HAP-1 (cell line): ENCODE measurements at regions not wholly inside any gene's neighbourhood (a gene's known extent, or its start where the extent isn't known, plus 50 kb on each side); places are given as distances from the start of the nearest gene placed in this dataset.

Experiments
- DNase-seq, 2 experiments: peaks; one replicate each; pipeline ENCODE4 v3.0.0-alpha.2; 2016 to 2020; ENCODE audit warnings: low spot score in 2 of 2
- H3K27me3 ChIP-seq: fragments of 250-450 bp; sonication (Bioruptor Pico); 2 replicates; pipeline ENCODE4 v1.5.1; 2020; ENCODE audit warnings: low read depth, mild to moderate bottlenecking, moderate library complexity
- H3K36me3 ChIP-seq: fragments of 250-450 bp; sonication (Bioruptor Pico); replicated peaks from 2 replicates; pipeline ENCODE4 v1.5.1; 2020; ENCODE audit warnings: mild to moderate bottlenecking
- H3K4me1 ChIP-seq: fragments of 250-450 bp; sonication (Bioruptor Pico); 2 replicates; pipeline ENCODE4 v1.5.1; 2020; ENCODE audit warnings: mild to moderate bottlenecking
- H3K4me3 ChIP-seq: fragments of 250-450 bp; sonication (Bioruptor Pico); 2 replicates; pipeline ENCODE4 v1.5.1; 2020; ENCODE audit warnings: mild to moderate bottlenecking, moderate library complexity
- H3K9me3 ChIP-seq: fragments of 250-450 bp; sonication (Bioruptor Pico); 2 replicates; pipeline ENCODE4 v1.5.1; 2020; ENCODE audit warnings: mild to moderate bottlenecking, moderate library complexity
- in situ Hi-C: fragments of 300-500 bp; cut with MboI; formaldehyde crosslinking; loops from 3 replicates; pipeline ENCODE4 v1.14.3; 2020; ENCODE audit warnings: low sequenced_read_pairs, inconsistent platforms, mixed read lengths

DNA sequence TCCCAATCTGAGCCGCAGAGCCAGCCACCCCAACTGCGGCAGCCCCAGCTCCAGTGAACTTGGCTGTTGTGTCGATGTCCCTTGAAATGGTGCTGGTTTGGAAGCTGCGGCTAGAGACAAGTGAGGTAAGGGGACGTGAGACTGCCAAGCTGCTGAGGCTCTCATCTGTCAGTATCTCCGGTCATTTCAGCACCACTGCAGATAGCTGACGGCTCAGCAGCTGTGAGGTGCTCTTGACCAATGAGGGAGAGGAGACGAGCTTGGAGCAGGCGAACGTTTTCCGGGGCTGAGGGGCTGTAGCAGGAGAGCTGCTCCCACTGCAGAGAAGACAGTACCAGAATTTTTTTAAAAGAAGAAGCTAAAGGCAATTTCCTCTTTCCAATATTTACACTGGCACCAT is 175.5 kb upstream of the CASK start:
- no peaks in the 10 kb centered on the region for H3K27me3 ChIP-seq
- in situ Hi-C loops = no loop called here
- H3K4me3 ChIP-seq = no peak overlapping the region
- H3K4me1 ChIP-seq = no peaks in the 10 kb centered on the region
- DNase-seq = no peak
- no peaks in the 10 kb centered on the region for H3K36me3 ChIP-seq
- no peaks in the 10 kb centered on the region for H3K9me3 ChIP-seq

DNA sequence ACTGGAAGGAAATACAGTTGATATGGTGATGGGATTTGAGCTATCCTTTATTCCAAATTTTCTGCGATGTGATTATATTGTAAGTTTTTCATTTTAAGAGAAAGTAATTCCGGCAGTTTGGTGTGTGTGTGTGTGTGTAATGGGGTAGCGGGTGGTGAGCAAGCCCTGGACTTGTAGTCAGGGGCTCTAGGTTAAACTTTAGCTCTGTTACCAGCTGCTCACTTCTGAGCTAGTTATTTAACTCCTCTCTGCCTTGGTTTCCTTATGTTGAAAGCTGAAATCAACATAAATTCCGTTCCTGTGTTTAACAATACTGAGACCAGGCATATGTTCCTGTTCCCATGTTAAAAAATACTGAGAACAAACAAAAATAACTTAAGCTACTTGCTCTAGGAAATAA is 174.1 kb upstream of the CASK start:
- Histone ChIP-seq H3K4me1 (no peaks in the 10 kb centered on the region), H3K36me3 (no peaks in the 10 kb centered on the region), H3K9me3 (no peaks in the 10 kb centered on the region), H3K4me3 (no peak overlapping the region), H3K27me3 (no peaks in the 10 kb centered on the region)
- in situ Hi-C loops = no loop called here
- DNase-seq = no peak

DNA sequence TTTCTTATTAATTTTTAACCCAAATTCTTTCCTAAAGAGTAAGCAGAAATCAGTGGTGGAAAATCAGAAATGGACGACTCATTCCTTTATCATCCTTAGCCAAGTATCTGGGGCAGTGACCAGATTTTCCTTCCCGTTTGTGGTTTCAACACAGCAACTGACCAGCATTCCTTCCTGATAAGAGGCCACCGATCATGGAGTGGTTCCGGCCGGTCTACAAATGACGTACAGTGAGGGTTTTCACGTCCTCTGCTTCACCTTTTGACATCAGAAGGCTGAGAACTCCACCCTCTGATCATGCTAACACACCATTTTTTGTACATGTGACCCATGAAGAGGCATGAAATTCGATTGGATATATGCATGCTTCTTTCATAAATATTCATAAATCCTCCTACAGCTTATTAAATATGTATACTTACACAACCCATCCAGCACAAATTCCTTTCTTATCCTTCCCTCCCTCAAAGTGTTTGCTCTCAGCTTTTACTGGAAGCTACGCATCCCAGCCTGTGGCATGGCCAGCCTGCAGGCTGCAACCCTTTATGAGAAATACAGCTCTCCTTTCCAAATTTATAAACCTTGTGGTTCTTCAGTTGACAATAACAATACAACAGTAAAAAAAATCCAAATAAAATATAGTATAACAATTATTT is 173.0 kb upstream of the CASK start:
- no peak overlapping the region for H3K4me3 ChIP-seq
- no peaks in the 10 kb centered on the region for H3K9me3 ChIP-seq
- H3K4me1 ChIP-seq = no peaks in the 10 kb centered on the region
- no peaks in the 10 kb centered on the region for H3K27me3 ChIP-seq
- in situ Hi-C loops = no loop called here
- no peaks in the 10 kb centered on the region for H3K36me3 ChIP-seq
- no peak for DNase-seq

DNA sequence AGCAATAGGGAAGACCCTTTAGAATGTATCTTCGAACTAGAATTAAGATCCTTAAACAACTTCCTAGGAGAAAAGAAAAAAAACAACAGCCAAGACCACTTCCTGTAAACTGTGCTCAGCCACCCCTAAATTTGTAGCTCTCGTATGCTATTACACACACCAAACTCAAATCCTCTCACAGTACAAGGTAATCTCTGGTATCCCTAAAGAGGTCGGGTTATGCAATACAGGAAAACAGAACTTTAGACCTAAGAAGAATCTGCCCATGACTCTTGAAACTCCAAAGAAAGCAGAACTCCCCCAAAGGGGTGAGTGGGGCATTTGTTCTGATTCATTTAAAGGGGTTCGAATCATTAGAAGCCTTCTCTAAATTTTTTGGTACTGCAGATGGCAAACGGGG is 170.9 kb upstream of the CASK start:
- in situ Hi-C loops = no loop called here
- Histone ChIP-seq H3K9me3 (no peaks in the 10 kb centered on the region), H3K4me1 (peaks cover 18% of the 10 kb centered on the region), H3K4me3 (no peak overlapping the region), H3K36me3 (no peaks in the 10 kb centered on the region), H3K27me3 (no peaks in the 10 kb centered on the region)
- no peak for DNase-seq

DNA sequence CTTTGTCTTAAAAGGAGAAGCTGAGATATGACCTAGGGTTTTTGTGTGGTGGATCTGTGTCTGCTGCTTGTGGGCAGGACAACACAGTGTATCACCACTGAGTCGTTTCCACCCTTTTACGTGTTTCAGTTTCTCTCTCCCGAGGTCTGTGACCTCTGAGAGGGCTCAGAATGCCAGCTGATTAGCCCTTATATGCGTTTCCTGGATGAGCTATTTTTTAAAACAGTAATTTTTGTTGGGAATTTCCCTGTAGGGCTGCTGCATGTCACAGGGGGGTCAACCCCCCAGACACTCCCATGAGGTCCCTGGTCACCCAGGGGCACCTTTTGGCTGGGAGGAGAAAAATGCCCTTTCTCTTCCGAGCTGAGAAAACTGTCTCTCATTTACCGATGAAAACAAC is 170.4 kb upstream of the CASK start:
- Histone ChIP-seq H3K4me3 (no peak overlapping the region), H3K27me3 (no peaks in the 10 kb centered on the region), H3K4me1 (peaks cover 22% of the 10 kb centered on the region), H3K9me3 (no peaks in the 10 kb centered on the region), H3K36me3 (no peaks in the 10 kb centered on the region)
- no peak for DNase-seq
- in situ Hi-C loops = no loop called here

DNA sequence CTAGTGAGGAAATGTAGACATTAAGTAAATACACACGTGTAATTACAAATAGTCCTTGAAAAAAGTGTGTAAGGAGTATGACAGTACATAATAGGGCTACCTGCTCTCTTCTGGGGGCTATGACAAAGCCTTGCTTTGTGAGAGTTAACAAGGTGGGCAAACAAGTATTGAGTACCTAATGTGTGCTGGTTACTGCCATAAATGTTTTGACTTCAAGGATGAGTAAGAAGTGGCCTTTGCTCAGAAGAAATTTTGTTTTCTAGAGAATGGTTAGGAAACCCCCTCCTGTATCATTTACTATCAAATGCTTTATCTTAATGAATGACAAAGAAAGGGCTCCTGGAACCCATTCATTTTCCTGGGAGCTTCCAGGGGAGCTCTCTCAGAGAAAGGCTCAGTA is 167.0 kb upstream of the CASK start:
- Histone ChIP-seq H3K9me3 (no peaks in the 10 kb centered on the region), H3K4me1 (peaks cover 32% of the 10 kb centered on the region), H3K27me3 (no peaks in the 10 kb centered on the region), H3K4me3 (no peak overlapping the region), H3K36me3 (no peaks in the 10 kb centered on the region)
- peak in 1 of 2 experiments; percentile 25 for DNase-seq
- in situ Hi-C loops = no loop called here

DNA sequence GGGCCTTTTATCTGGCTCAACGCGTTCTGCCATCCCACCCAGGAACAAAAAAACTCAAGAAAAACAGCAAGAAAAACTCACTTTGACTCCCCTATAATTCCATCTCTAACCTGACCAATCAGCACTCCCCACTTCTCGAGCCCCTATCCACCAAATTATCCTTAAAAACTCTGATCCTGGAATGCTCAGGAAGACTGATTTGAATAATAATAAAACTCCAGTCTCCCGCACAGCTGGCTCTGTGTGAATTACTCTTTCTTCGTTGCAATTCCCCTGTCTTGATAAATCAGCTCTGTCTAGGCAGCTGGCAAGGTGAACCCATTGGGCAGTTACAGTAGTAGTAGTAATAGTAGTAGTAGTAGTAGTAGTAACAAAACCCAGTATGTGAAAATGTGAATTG is 165.7 kb upstream of the CASK start:
- in situ Hi-C loops = no loop called here
- no peaks in the 10 kb centered on the region for H3K9me3 ChIP-seq
- H3K27me3 ChIP-seq = no peaks in the 10 kb centered on the region
- H3K4me3 ChIP-seq = no peak overlapping the region
- peak; percentile 34 to 40 for DNase-seq
- peaks cover 32% of the 10 kb centered on the region for H3K4me1 ChIP-seq
- no peaks in the 10 kb centered on the region for H3K36me3 ChIP-seq

DNA sequence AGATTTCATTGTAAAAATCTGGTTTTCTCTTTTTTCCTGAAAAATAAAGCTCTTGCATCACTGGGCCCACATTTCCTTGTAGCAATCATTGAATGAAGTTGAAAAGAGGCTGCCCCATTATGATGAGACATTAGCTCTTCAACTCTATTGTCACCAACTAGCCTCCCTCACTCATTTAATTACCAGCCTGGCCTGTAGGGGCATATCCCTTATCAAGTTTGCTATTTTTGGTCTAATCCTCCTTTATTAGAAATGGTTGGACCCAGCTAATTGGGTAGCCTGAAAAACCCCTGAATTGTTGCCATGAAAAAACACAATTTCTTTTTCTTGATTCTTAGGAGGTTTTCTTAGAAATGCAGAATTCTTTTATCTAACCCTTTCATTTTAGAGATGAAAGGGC is 164.6 kb upstream of the CASK start:
- no peaks in the 10 kb centered on the region for H3K36me3 ChIP-seq
- no peak overlapping the region for H3K4me3 ChIP-seq
- peak; percentile 56 to 77 for DNase-seq
- H3K4me1 ChIP-seq = peaks cover 32% of the 10 kb centered on the region
- in situ Hi-C loops = no loop called here
- no peaks in the 10 kb centered on the region for H3K27me3 ChIP-seq
- H3K9me3 ChIP-seq = no peaks in the 10 kb centered on the region

DNA sequence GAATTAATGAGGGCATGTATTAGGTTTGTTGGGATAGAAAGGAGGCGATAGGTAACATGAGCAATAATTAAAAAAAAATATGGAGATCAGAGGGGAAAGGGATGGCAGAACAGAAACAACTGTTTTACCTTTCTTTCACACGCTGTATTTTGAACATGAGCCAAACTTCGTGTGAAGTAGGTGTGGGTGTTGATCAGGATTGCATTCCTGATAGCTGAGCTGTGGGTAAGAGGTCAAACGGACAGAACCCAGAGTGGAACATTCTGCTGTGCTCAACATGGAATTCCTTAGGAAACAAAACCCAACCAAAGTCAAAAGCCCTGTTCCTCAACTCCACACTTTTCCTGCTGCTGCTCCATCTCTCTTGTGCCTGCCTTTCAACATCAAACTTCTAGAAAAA is 162.5 kb upstream of the CASK start:
- no peaks in the 10 kb centered on the region for H3K36me3 ChIP-seq
- in situ Hi-C loops = no loop called here
- DNase-seq = no peak
- no peaks in the 10 kb centered on the region for H3K27me3 ChIP-seq
- no peak overlapping the region for H3K4me3 ChIP-seq
- peaks cover 30% of the 10 kb centered on the region for H3K4me1 ChIP-seq
- no peaks in the 10 kb centered on the region for H3K9me3 ChIP-seq

DNA sequence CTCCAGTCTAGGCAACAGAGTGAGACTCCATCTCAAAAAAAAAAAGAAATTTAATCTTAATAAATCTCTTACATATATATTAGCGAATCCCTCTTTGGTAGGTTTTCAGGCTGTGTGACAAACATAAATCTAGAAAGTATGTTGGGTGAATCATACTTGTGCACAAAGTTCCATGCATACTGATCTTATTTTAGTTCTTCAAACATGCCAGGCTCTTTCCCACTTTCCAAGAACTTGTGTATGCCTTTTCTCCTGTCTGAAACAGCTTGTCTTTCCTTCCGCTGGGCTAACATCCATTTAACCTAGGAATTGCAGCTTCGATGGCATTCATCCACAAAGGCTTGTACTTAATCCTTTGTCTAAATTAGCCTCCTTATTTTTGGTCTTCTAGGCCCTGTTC is 156.6 kb upstream of the CASK start:
- H3K9me3 ChIP-seq = no peaks in the 10 kb centered on the region
- in situ Hi-C loops = no loop called here
- H3K36me3 ChIP-seq = no peaks in the 10 kb centered on the region
- H3K4me3 ChIP-seq = no peak overlapping the region
- no peak for DNase-seq
- no peaks in the 10 kb centered on the region for H3K27me3 ChIP-seq
- H3K4me1 ChIP-seq = no peaks in the 10 kb centered on the region

DNA sequence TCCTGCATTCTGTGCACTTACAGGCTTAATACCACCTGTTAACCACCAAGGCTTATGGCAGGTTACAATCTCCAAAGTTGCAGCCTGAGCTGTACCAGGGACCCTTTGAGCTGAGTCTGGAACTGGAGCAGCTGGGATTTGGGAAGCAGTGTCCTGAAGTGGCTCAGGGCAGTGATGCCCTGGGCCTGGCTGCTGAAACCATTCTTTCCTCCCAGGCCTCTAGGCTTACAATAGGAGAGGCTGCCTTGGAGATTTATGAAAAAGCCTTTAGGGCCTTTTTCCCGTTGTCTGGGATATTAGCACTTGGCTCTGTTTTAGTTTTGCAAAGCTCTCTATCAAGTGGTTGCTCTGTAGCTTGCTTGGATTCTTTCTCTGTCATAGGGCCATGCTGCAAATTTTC is 154.3 kb upstream of the CASK start:
- Histone ChIP-seq H3K9me3 (no peaks in the 10 kb centered on the region), H3K36me3 (no peaks in the 10 kb centered on the region), H3K4me1 (no peaks in the 10 kb centered on the region), H3K4me3 (no peak overlapping the region), H3K27me3 (no peaks in the 10 kb centered on the region)
- DNase-seq = no peak
- in situ Hi-C loops = no loop called here

DNA sequence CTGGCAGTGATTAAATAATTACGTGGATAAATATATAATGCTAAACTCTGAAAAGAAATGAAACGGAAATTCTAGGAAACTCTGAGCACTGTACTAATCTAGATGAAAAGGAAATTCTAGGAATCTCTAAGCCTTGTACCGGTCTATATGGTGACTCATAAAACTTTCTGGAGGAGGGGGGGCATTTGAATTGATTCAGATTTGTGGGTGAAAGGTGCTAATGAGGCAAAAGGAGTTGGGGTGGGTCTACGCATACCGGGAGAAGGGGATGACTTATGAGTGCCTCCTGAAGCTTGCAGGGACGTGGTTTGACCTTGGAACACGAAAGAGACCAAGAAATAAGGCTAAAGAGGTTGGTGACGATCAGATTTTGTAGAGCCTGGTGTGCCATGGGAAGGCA is 151.7 kb upstream of the CASK start:
- in situ Hi-C loops = no loop called here
- no peak for DNase-seq
- Histone ChIP-seq H3K36me3 (no peaks in the 10 kb centered on the region), H3K27me3 (no peaks in the 10 kb centered on the region), H3K9me3 (no peaks in the 10 kb centered on the region), H3K4me3 (no peak overlapping the region), H3K4me1 (no peaks in the 10 kb centered on the region)

DNA sequence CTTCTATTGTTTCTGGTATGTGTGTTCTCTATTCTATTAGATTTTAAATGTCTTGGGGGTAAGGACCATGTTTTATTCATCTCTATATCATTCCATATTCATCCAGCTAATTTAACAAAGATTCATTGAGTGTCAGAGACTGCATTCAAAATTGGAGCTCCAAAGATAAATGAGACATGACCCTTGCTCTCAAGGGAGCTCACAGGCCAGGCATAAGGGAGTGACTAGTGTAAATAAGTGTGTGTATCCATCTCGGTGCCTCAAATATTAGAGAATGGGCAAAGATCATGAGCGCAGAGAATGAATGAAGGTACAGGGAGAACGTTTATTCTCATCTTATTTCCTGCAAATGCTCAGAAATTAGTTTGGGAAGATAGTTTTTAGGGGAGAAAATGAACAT is 150.1 kb upstream of the CASK start:
- no peaks in the 10 kb centered on the region for H3K4me1 ChIP-seq
- no peaks in the 10 kb centered on the region for H3K9me3 ChIP-seq
- no peak for DNase-seq
- H3K36me3 ChIP-seq = no peaks in the 10 kb centered on the region
- in situ Hi-C loops = no loop called here
- H3K4me3 ChIP-seq = no peak overlapping the region
- H3K27me3 ChIP-seq = no peaks in the 10 kb centered on the region

DNA sequence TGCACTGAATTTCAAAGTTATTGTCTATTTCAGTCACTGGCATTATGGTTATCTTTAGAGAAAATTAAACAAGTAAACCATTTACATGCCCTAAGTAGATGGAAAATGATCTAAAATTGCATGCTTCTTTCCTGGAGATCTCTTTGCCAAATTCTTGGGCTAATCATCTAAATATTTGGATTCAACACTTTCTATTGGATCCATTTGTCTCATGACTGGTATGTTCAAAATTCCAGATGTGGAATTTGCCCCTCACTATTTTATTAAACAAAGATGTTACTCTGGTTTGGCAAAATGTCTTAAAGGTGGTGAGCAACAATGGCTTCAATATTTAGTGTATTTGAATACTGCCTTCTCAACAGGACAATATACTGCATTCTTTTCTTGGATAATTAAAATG is 147.5 kb upstream of the CASK start:
- DNase-seq = no peak
- in situ Hi-C loops = no loop called here
- no peak overlapping the region for H3K4me3 ChIP-seq
- H3K9me3 ChIP-seq = no peaks in the 10 kb centered on the region
- H3K4me1 ChIP-seq = no peaks in the 10 kb centered on the region
- no peaks in the 10 kb centered on the region for H3K36me3 ChIP-seq
- H3K27me3 ChIP-seq = no peaks in the 10 kb centered on the region

DNA sequence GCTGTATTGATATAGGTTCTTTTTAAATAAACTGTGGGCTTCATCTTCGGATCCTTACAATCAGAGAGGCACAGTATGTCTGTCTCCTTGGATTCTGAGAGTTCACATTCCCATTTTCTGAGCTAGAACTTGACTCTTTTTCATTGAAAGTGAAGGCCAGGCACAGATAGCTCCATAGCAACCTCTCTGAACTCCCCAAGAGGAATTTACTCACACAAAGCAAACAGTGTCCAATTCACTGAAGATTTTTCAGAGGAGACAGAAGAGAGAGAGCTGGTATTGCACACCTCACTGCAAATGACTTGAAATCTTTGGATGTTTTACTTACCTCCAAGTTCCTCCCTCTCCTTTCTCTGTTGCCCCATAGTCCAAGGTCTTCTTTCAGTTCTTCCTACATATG is 130.9 kb upstream of the CASK start:
- Histone ChIP-seq H3K4me3 (no peak overlapping the region), H3K9me3 (no peaks in the 10 kb centered on the region), H3K4me1 (no peaks in the 10 kb centered on the region), H3K36me3 (no peaks in the 10 kb centered on the region), H3K27me3 (no peaks in the 10 kb centered on the region)
- in situ Hi-C loops = no loop called here
- DNase-seq = no peak
